GM12872 (cell line): ENCODE measurements at regions not wholly inside any gene's neighbourhood (a gene's known extent, or its start where the extent isn't known, plus 50 kb on each side); places are given as distances from the start of the nearest gene placed in this dataset.

Source experiments
- CTCF ChIP-seq: IDR thresholded peaks from 3 replicates; pipeline ENCODE4 v1.5.1; 2011; ENCODE audit warnings: low read depth, mild to moderate bottlenecking, low read length, moderate library complexity; ENCODE audit not compliant: insufficient read depth

GRCh38 chr12:34292736-34293625, 270.7 kb downstream of the ALG10 start:
- no peak for TF ChIP-seq CTCF

- TF ChIP-seq CTCF: no peak
These were observed 271.8 kb downstream of the ALG10 start for GRCh38 chr12:34294137-34294536.

GRCh38 chr12:34294671-34295365, 272.5 kb downstream of the ALG10 start:
- TF ChIP-seq CTCF: no peak

GRCh38 chr12:34295366-34296142, 273.3 kb downstream of the ALG10 start:
- TF ChIP-seq CTCF: no peak

- no peak for TF ChIP-seq CTCF
These were observed 274.1 kb downstream of the ALG10 start for GRCh38 chr12:34296143-34297041.

GRCh38 chr12:34297126-34297789, 275.0 kb downstream of the ALG10 start:
- no peak for TF ChIP-seq CTCF
